MM.1S (cell line): ENCODE measurements at regions not wholly inside any gene's neighbourhood (a gene's known extent, or its start where the extent isn't known, plus 50 kb on each side); places are given as distances from the start of the nearest gene placed in this dataset.

ENCODE experiments used
- DNase-seq: peaks from one replicate; pipeline ENCODE4 v3.0.0-alpha.2; 2015
- H2AFZ ChIP-seq: fragments of 300-600 bp; sonication (generic); 2 replicates; pipeline ENCODE4 v1.6.0; 2016; ENCODE audit warnings: antibody characterized with exemption, low read length
- H3F3A ChIP-seq: fragments of 300-600 bp; sonication (generic); 2 replicates; pipeline ENCODE4 v1.6.1; 2016; ENCODE audit warnings: mild to moderate bottlenecking, antibody characterized with exemption, low read length, moderate library complexity, mixed read lengths; ENCODE audit not compliant: insufficient read depth
- H3K27ac ChIP-seq: fragments of 300-600 bp; sonication (generic); 2 replicates; pipeline ENCODE4 v1.5.1; 2016; ENCODE audit warnings: mild to moderate bottlenecking, low read length
- H3K27me3 ChIP-seq: fragments of 300-600 bp; sonication (generic); replicated peaks from 2 replicates; pipeline ENCODE4 v1.6.0; 2016; ENCODE audit warnings: low read length; ENCODE audit not compliant: insufficient read depth
- H3K36me3 ChIP-seq: fragments of 300-600 bp; sonication (generic); replicated peaks from 2 replicates; pipeline ENCODE4 v1.6.1; 2016; ENCODE audit warnings: mild to moderate bottlenecking, low read length, mixed read lengths; ENCODE audit not compliant: insufficient read depth
- H3K4me1 ChIP-seq: fragments of 300-600 bp; sonication (generic); 2 replicates; pipeline ENCODE4 v1.6.1; 2016; ENCODE audit warnings: low read length, mixed read lengths
- H3K4me2 ChIP-seq: fragments of 300-600 bp; sonication (generic); 2 replicates; pipeline ENCODE4 v1.6.0; 2016; ENCODE audit warnings: low read depth, low read length
- H3K4me3 ChIP-seq: fragments of 300-600 bp; sonication (generic); 2 replicates; pipeline ENCODE4 v1.5.1; 2016; ENCODE audit warnings: low read length, mixed read lengths
- H3K79me2 ChIP-seq: fragments of 300-600 bp; sonication (generic); 2 replicates; pipeline ENCODE4 v1.6.1; 2016; ENCODE audit warnings: mixed run types, low read length, mixed read lengths
- H3K9ac ChIP-seq: fragments of 300-600 bp; sonication (generic); 2 replicates; pipeline ENCODE4 v1.6.1; 2016; ENCODE audit warnings: low read length, mixed read lengths
- H3K9me2 ChIP-seq: fragments of 300-600 bp; sonication (generic); replicated peaks from 2 replicates; pipeline ENCODE4 v1.6.1; 2016; ENCODE audit warnings: mild to moderate bottlenecking, low read length, mixed read lengths; ENCODE audit not compliant: insufficient read depth
- H3K9me3 ChIP-seq: fragments of 300-600 bp; sonication (generic); replicated peaks from 2 replicates; pipeline ENCODE4 v1.6.1; 2016; ENCODE audit warnings: mild to moderate bottlenecking, low read length, mixed read lengths; ENCODE audit not compliant: insufficient read depth
- H4K20me1 ChIP-seq: fragments of 300-600 bp; sonication (generic); 2 replicates; pipeline ENCODE4 v1.6.1; 2016; ENCODE audit warnings: mild to moderate bottlenecking, low read length, moderate library complexity, mixed read lengths; ENCODE audit not compliant: insufficient read depth
- CTCF ChIP-seq: fragments of 300-600 bp; sonication (generic); IDR thresholded peaks from 2 replicates; pipeline ENCODE4 v1.5.1; 2016; ENCODE audit warnings: antibody characterized with exemption, low read length, mixed read lengths
- EZH2 ChIP-seq: fragments of 300-600 bp; sonication (generic); optimal IDR thresholded peaks from 2 replicates; pipeline ENCODE3; 2017; ENCODE audit warnings: low read depth, mild to moderate bottlenecking, antibody characterized with exemption, low read length, mixed read lengths
- EZH2phosphoT487 ChIP-seq: fragments of 300-600 bp; sonication (generic); IDR thresholded peaks from 2 replicates; pipeline ENCODE4 v1.6.1; 2018; ENCODE audit warnings: antibody characterized with exemption, low read length

GRCh38 chr4:134337574-134337973, 136.0 kb upstream of the PABPC4L start:
- Histone ChIP-seq H4K20me1 (no peaks in the 10 kb centered on the region), H3K36me3 (no peaks in the 10 kb centered on the region), H3K4me1 (no peaks in the 10 kb centered on the region), H2AFZ (no peak overlapping the region), H3K27me3 (no peaks in the 10 kb centered on the region), H3K79me2 (no peaks in the 10 kb centered on the region), H3F3A (no peaks in the 10 kb centered on the region), H3K27ac (no peak overlapping the region), H3K4me3 (no peak overlapping the region), H3K9ac (no peak overlapping the region), H3K4me2 (no peak overlapping the region), H3K9me2 (no peaks in the 10 kb centered on the region), H3K9me3 (no peaks in the 10 kb centered on the region)
- no peak for DNase-seq
- TF ChIP-seq EZH2phosphoT487 = no peak
- TF ChIP-seq EZH2 = no peak
- TF ChIP-seq CTCF = no peak

- Histone ChIP-seq H3K4me2 (no peak overlapping the region), H3K9ac (no peak overlapping the region), H2AFZ (no peak overlapping the region), H3K4me1 (no peaks in the 10 kb centered on the region), H3K9me2 (no peaks in the 10 kb centered on the region), H3F3A (no peaks in the 10 kb centered on the region), H3K79me2 (no peaks in the 10 kb centered on the region), H3K27ac (no peak overlapping the region), H3K9me3 (no peaks in the 10 kb centered on the region), H3K27me3 (no peaks in the 10 kb centered on the region), H4K20me1 (no peaks in the 10 kb centered on the region), H3K36me3 (no peaks in the 10 kb centered on the region), H3K4me3 (no peak overlapping the region)
- no peak for DNase-seq
- TF ChIP-seq EZH2phosphoT487 (no peak), EZH2 (no peak), CTCF (no peak)
These were observed 127.2 kb upstream of the PABPC4L start for GRCh38 chr4:134328741-134329140.

GRCh38 chr4:134327274-134328122, 125.9 kb upstream of the PABPC4L start:
- TF ChIP-seq EZH2phosphoT487 (no peak), CTCF (no peak), EZH2 (no peak)
- H3K79me2 ChIP-seq = no peaks in the 10 kb centered on the region
- no peak overlapping the region for H2AFZ ChIP-seq
- DNase-seq = no peak
- H3K4me1 ChIP-seq = no peaks in the 10 kb centered on the region
- H3K27me3 ChIP-seq = no peaks in the 10 kb centered on the region
- no peaks in the 10 kb centered on the region for H3K36me3 ChIP-seq
- no peaks in the 10 kb centered on the region for H4K20me1 ChIP-seq
- no peak overlapping the region for H3K9ac ChIP-seq
- H3K27ac ChIP-seq = no peak overlapping the region
- H3F3A ChIP-seq = no peaks in the 10 kb centered on the region
- H3K9me2 ChIP-seq = no peaks in the 10 kb centered on the region
- no peak overlapping the region for H3K4me3 ChIP-seq
- H3K4me2 ChIP-seq = no peak overlapping the region
- no peaks in the 10 kb centered on the region for H3K9me3 ChIP-seq
